ENCODE measurements at regions not wholly inside any gene's neighbourhood (a gene's known extent, or its start where the extent isn't known, plus 50 kb on each side); places are given as distances from the start of the nearest gene placed in this dataset.

DNA sequence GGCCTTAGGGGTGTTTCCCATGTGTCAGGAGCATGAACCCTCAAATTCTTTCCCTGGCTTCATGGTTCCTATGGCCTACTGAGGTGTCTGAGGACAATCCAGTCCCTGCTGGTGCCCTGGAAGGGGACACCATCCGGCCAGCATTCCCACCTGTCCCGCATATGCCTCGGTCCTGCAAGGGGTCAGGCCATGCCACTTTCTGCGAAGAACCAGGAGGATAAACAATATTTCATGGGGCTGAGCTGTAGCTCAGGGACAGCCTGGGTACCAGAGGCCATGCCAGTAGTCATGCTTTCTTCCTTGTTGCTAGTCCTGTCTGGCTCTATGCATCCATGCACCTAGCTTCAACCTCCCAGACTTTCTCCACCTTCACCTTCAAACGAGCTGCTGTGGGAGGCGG is 123.6 kb downstream of the MRPS6 start:
- dilution Hi-C loops (cut with MboI; ENCODE audit: extremely low pct_ligation_motif_present, low sequenced_read_pairs), result no loop called here

GRCh38 chr21:34197561-34197960 is 124.2 kb downstream of the MRPS6 start:
- Histone ChIP-seq H3K9me3 (ENCODE audit: control insufficient read depth, low read depth, low read length) (no peaks in the 10 kb centered on the region), H3K4me1 (ENCODE audit: control insufficient read depth, extremely low read depth, insufficient read depth, low read length) (peaks cover 9% of the 10 kb centered on the region), H3K79me2 (ENCODE audit: control insufficient read depth, insufficient read depth, low read length) (no peaks in the 10 kb centered on the region), H2AFZ (ENCODE audit: control insufficient read depth, low read length) (no peak overlapping the region), H3K4me2 (ENCODE audit: control insufficient read depth, extremely low read depth, insufficient read depth, low read depth, low read length) (no peak overlapping the region), H3K27me3 (ENCODE audit: control insufficient read depth, extremely low read depth, insufficient read depth, low read length) (peaks cover 3% of the 10 kb centered on the region), H4K20me1 (ENCODE audit: control insufficient read depth, extremely low read depth, insufficient read depth, low read length) (no peaks in the 10 kb centered on the region), H3K36me3 (ENCODE audit: control insufficient read depth in 2 of 2, extremely low read depth in 1 of 2, insufficient read depth in 2 of 2, low read length in 2 of 2) (no peaks in the 10 kb centered on the region), H3K27ac (ENCODE audit: control insufficient read depth, insufficient read depth, low read length) (no peak overlapping the region), H3K4me3 (ENCODE audit: control insufficient read depth in 2 of 3, extremely low read depth in 1 of 3, insufficient read depth in 2 of 3, low read depth in 1 of 3, low read length in 3 of 3) (no peak overlapping the region), H3K9ac (ENCODE audit: control insufficient read depth, extremely low read depth, insufficient read depth, low read length) (no peak overlapping the region), H3K9me1 (ENCODE audit: control insufficient read depth, extremely low read depth, insufficient read depth, low read length) (no peaks in the 10 kb centered on the region)
- DNase-seq (ENCODE audit: low read depth, low spot score) (no peak), FAIRE-seq (no peak)
- TF ChIP-seq CTCF (optimal IDR thresholded peaks at IDR 0.05 in 1 of 3, IDR thresholded peaks at IDR 0.05 in 1 of 3, conservative IDR thresholded peaks at IDR 0.05 in 1 of 3; ENCODE audit: extremely low read depth in 1 of 3, insufficient read depth in 2 of 3, low read length in 3 of 3), result no peak
- TF ChIP-seq EZH2 (IDR thresholded peaks at IDR 0.05; ENCODE audit: low read length), result no peak
- dilution Hi-C loops (cut with MboI; ENCODE audit: extremely low pct_ligation_motif_present, low sequenced_read_pairs), result no loop called here

More for the DNA sequence above, 123.6 kb downstream of the MRPS6 start:
- Histone ChIP-seq H3K9me3 (ENCODE audit: control insufficient read depth, low read depth, low read length) (no peaks in the 10 kb centered on the region), H3K79me2 (ENCODE audit: control insufficient read depth, insufficient read depth, low read length) (no peaks in the 10 kb centered on the region), H3K4me1 (ENCODE audit: control insufficient read depth, extremely low read depth, insufficient read depth, low read length) (peaks cover 4% of the 10 kb centered on the region), H4K20me1 (ENCODE audit: control insufficient read depth, extremely low read depth, insufficient read depth, low read length) (no peaks in the 10 kb centered on the region), H3K27me3 (ENCODE audit: control insufficient read depth, extremely low read depth, insufficient read depth, low read length) (no peaks in the 10 kb centered on the region), H3K9me1 (ENCODE audit: control insufficient read depth, extremely low read depth, insufficient read depth, low read length) (no peaks in the 10 kb centered on the region), H3K9ac (ENCODE audit: control insufficient read depth, extremely low read depth, insufficient read depth, low read length) (no peak overlapping the region), H2AFZ (ENCODE audit: control insufficient read depth, low read length) (no peak overlapping the region), H3K27ac (ENCODE audit: control insufficient read depth, insufficient read depth, low read length) (no peak overlapping the region), H3K4me3 (ENCODE audit: control insufficient read depth in 2 of 3, extremely low read depth in 1 of 3, insufficient read depth in 2 of 3, low read depth in 1 of 3, low read length in 3 of 3) (no peak overlapping the region), H3K36me3 (ENCODE audit: control insufficient read depth in 2 of 2, extremely low read depth in 1 of 2, insufficient read depth in 2 of 2, low read length in 2 of 2) (no peaks in the 10 kb centered on the region), H3K4me2 (ENCODE audit: control insufficient read depth, extremely low read depth, insufficient read depth, low read depth, low read length) (no peak overlapping the region)
- DNase-seq (ENCODE audit: low read depth, low spot score) (no peak), FAIRE-seq (no peak)
- no peak for TF ChIP-seq CTCF (optimal IDR thresholded peaks at IDR 0.05 in 1 of 3, IDR thresholded peaks at IDR 0.05 in 1 of 3, conservative IDR thresholded peaks at IDR 0.05 in 1 of 3; ENCODE audit: extremely low read depth in 1 of 3, insufficient read depth in 2 of 3, low read length in 3 of 3)
- no peak for TF ChIP-seq EZH2 (IDR thresholded peaks at IDR 0.05; ENCODE audit: low read length)

Measured in keratinocyte (primary cell).